22Rv1 (cell line): ENCODE measurements at regions not wholly inside any gene's neighbourhood (a gene's known extent, or its start where the extent isn't known, plus 50 kb on each side); places are given as distances from the start of the nearest gene placed in this dataset.

ENCODE experiments used
- ZFX ChIP-seq: fragments of 450-650 bp; IDR thresholded peaks from 2 replicates; pipeline ENCODE4 v1.6.1; 2017; ENCODE audit warnings: antibody characterized with exemption, borderline replicate concordance
- TF ChIP-seq, protein P1 (sequence below): fragments of 450-650 bp; IDR thresholded peaks from 2 replicates; pipeline ENCODE4 v1.5.1; 2017; ENCODE audit warnings: mild to moderate bottlenecking

DNA sequence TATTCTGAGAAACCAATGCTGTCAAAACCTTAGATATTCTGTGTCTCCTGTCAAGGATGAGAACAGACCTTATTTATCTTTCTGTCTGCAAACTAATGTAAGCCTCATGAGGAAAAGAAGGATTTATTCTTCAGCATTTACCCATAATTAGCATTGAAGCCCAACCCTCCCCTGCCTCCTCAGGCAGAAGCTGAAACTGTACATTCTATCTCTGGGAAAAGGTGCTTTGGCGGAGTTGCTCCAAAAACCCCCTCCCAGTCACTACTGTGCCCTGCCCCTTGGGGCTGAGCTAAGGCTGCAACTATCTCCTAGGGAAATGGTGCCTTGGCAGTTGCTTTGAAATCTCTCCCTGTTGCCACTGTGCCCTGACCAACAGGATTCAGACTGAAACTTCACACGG lies 106.2 kb upstream of the TLR4 start:
- TF ChIP-seq, protein P1, sequence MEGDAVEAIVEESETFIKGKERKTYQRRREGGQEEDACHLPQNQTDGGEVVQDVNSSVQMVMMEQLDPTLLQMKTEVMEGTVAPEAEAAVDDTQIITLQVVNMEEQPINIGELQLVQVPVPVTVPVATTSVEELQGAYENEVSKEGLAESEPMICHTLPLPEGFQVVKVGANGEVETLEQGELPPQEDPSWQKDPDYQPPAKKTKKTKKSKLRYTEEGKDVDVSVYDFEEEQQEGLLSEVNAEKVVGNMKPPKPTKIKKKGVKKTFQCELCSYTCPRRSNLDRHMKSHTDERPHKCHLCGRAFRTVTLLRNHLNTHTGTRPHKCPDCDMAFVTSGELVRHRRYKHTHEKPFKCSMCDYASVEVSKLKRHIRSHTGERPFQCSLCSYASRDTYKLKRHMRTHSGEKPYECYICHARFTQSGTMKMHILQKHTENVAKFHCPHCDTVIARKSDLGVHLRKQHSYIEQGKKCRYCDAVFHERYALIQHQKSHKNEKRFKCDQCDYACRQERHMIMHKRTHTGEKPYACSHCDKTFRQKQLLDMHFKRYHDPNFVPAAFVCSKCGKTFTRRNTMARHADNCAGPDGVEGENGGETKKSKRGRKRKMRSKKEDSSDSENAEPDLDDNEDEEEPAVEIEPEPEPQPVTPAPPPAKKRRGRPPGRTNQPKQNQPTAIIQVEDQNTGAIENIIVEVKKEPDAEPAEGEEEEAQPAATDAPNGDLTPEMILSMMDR = no peak
- no peak for TF ChIP-seq ZFX
